C4-2B (cell line): ENCODE measurements at regions not wholly inside any gene's neighbourhood (a gene's known extent, or its start where the extent isn't known, plus 50 kb on each side); places are given as distances from the start of the nearest gene placed in this dataset.

ENCODE experiments used
- CTCF ChIP-seq: fragments of 450-650 bp; conservative IDR thresholded peaks from 2 replicates; pipeline ENCODE4 v1.5.1; 2017; ENCODE audit warnings: mild to moderate bottlenecking
- ZFX ChIP-seq: fragments of 450-650 bp; IDR thresholded peaks from 2 replicates; pipeline ENCODE4 v1.6.1; 2017

GRCh38 chr2:35220461-35220860 is 1135.1 kb upstream of the CRIM1 start:
- TF ChIP-seq CTCF (no peak), ZFX (no peak)
